ENCODE measurements at regions not wholly inside any gene's neighbourhood (a gene's known extent, or its start where the extent isn't known, plus 50 kb on each side); places are given as distances from the start of the nearest gene placed in this dataset.

DNA sequence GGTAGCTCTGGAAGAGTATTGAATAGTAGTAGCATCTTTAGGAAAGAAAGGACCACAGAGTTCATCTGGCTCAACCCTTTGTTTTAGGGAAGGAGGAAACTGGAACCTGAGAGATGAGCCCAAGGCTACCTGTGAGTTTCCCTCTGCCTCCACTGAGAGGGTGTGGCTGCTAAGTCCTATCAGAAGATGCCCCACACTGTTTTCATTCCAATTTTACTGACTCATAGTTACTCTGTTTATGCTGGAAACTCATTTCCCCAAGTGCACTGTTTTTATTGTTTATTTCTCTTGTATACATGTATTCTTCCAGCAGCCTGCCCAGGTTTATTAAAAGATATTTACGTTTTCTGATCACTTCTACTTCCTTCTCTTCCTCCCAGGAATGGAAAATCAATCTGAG lies 127.4 kb upstream of the ARHGAP5 start:
- Histone ChIP-seq H3K27ac (peak overlapping the region in 2 of 12 donors; percentile 12 to 72), H3K4me1 (peaks cover 0 to 32% (median 14%) of the 10 kb centered on the region in 12 donors), H3K36me3 (no peaks in the 10 kb centered on the region), H3K27me3 (no peaks in the 10 kb centered on the region), H3K4me3 (no peak overlapping the region), H3K9me3 (no peaks in the 10 kb centered on the region)
- TF ChIP-seq CTCF (IDR thresholded peaks at IDR 0.05) (no peak), POLR2A (IDR thresholded peaks at IDR 0.05) (no peak)
- DNase-seq (no peak), ATAC-seq (no peak)
- 47 to 72% (median 61%) methylated on average over 1 of the region's 1 CpG for WGBS, 4 donors
- intact Hi-C loops (cut with DNase I): loop anchor here in 1 of 10 donors (10.0 kb wide), 1 partner anchor 415 kb away; no protein-coding TSS in a partner anchor

DNA sequence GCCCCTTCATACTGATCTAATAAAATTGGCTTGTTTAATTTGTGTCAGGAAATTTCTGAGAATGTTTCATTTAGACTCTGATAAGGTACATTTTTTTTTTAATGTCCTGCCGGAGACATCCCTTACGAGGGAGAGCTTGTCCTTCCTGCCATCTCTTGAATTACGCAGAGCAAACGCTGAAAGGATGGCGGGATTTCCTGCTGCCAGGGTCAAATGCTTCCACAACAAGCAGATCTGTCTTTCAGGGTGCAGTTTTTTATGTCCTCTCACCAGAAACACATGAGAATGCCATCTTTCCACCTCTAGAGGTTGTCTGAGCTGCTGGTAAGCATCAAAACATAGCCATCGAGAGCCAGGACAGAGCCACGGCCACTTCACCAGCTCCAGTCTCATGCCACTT lies 126.8 kb upstream of the ARHGAP5 start:
- Histone ChIP-seq H3K27me3 (no peaks in the 10 kb centered on the region), H3K4me1 (peaks cover 0 to 27% (median 14%) of the 10 kb centered on the region in 12 donors), H3K27ac (peak overlapping the region in 7 of 12 donors; percentile 26 to 75 (median 61)), H3K4me3 (no peak overlapping the region), H3K36me3 (no peaks in the 10 kb centered on the region), H3K9me3 (no peaks in the 10 kb centered on the region)
- 55 to 75% (median 63%) methylated on average over 7 of the region's 7 CpGs for WGBS, 4 donors
- intact Hi-C loops (cut with DNase I): loop anchor here in 1 of 10 donors (10.0 kb wide), 1 partner anchor 414 kb away; no protein-coding TSS in a partner anchor
- no peak for TF ChIP-seq CTCF (IDR thresholded peaks at IDR 0.05)
- TF ChIP-seq POLR2A (IDR thresholded peaks at IDR 0.05): no peak
- ATAC-seq (peak in 1 of 4 donors; percentile 15), DNase-seq (no peak)

- H3K36me3 ChIP-seq: no peaks in the 10 kb centered on the region
- peaks cover 0 to 27% (median 14%) of the 10 kb centered on the region in 12 donors for H3K4me1 ChIP-seq
- peak; percentile 66 to 76 (median 72) for DNase-seq
- peak overlapping the region in 9 of 12 donors; percentile 0 to 75 (median 66) for H3K27ac ChIP-seq
- ATAC-seq: peak in 3 of 4 donors; percentile 68 to 92 (median 86)
- H3K4me3 ChIP-seq: peak overlapping the region in 2 of 12 donors; percentile 15 to 24
- intact Hi-C loops (cut with DNase I): loop anchor here in 1 of 10 donors (10.0 kb wide), 1 partner anchor 414 kb away; no protein-coding TSS in a partner anchor
- TF ChIP-seq POLR2A (IDR thresholded peaks at IDR 0.05): no peak
- no peak for TF ChIP-seq CTCF (IDR thresholded peaks at IDR 0.05)
- 37 to 54% (median 45%) methylated on average over 19 of the region's 19 CpGs for WGBS, 4 donors
- no peaks in the 10 kb centered on the region for H3K9me3 ChIP-seq
- no peaks in the 10 kb centered on the region for H3K27me3 ChIP-seq
Measured at GRCh38 chr14:31950764-31951637, 126.1 kb upstream of the ARHGAP5 start.

- Histone ChIP-seq H3K27ac (peak overlapping the region in 5 of 12 donors; percentile 57 to 75 (median 69)), H3K4me3 (no peak overlapping the region), H3K4me1 (peaks cover 0 to 27% (median 14%) of the 10 kb centered on the region in 12 donors), H3K9me3 (no peaks in the 10 kb centered on the region), H3K27me3 (no peaks in the 10 kb centered on the region), H3K36me3 (no peaks in the 10 kb centered on the region)
- intact Hi-C loops (cut with DNase I): loop anchor here in 1 of 10 donors (10.0 kb wide), 1 partner anchor 413 kb away; no protein-coding TSS in a partner anchor
- 66 to 75% (median 69%) methylated on average over 4 of the region's 4 CpGs for WGBS, 4 donors
- ATAC-seq: no peak
- TF ChIP-seq CTCF (IDR thresholded peaks at IDR 0.05) (no peak), POLR2A (IDR thresholded peaks at IDR 0.05) (no peak)
- no peak for DNase-seq
Measured at GRCh38 chr14:31951638-31951964, 125.5 kb upstream of the ARHGAP5 start.

Data from heart left ventricle (tissue), 16 donors.